ENCODE measurements at regions not wholly inside any gene's neighbourhood (a gene's known extent, or its start where the extent isn't known, plus 50 kb on each side); places are given as distances from the start of the nearest gene placed in this dataset.

GRCh38 chr7:115153769-115154477 lies 232.0 kb downstream of the MDFIC start:
- Histone ChIP-seq H3K36me3 (ENCODE audit: control insufficient read depth, insufficient read depth, low read length) (no peaks in the 10 kb centered on the region), H3K27me3 (ENCODE audit: control insufficient read depth, insufficient read depth, low read length) (no peaks in the 10 kb centered on the region), H3K4me3 (ENCODE audit: low read depth, low read length) (no peak overlapping the region)
- DNase-seq (ENCODE audit: low read depth): no peak
- TF ChIP-seq CTCF (IDR thresholded peaks at IDR 0.05; ENCODE audit: insufficient read depth, low read length, poor library complexity, severe bottlenecking): no peak

GRCh38 chr7:115153176-115153575 lies 231.3 kb downstream of the MDFIC start:
- no peak for TF ChIP-seq CTCF (IDR thresholded peaks at IDR 0.05; ENCODE audit: insufficient read depth, low read length, poor library complexity, severe bottlenecking)
- no peak for DNase-seq (ENCODE audit: low read depth)

DNA sequence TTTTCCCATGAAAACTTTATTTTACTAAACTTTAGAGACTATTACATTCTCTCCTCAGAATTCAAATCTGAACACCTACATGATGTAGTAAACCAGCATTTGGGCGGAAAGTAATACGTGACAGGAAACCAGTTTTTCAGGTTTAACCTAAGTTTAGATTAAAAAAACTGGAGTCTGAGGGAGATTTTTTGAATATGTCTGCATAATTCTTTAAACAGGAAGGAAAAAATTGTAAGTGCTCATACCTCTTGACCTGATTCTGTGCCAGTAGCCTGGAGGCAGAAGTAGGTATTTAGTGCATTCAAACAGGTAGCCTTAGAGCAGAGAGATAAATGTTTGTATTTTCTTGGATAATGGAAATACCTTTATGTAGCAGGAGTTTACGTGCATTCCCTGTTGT lies 224.3 kb downstream of the MDFIC start:
- DNase-seq (ENCODE audit: low read depth): peak; percentile 5
- no peaks in the 10 kb centered on the region for H3K27me3 ChIP-seq (ENCODE audit: control insufficient read depth, insufficient read depth, low read length)
- H3K36me3 ChIP-seq (ENCODE audit: control insufficient read depth, insufficient read depth, low read length): no peaks in the 10 kb centered on the region
- no peak for TF ChIP-seq CTCF (IDR thresholded peaks at IDR 0.05; ENCODE audit: insufficient read depth, low read length, poor library complexity, severe bottlenecking)
- no peak overlapping the region for H3K4me3 ChIP-seq (ENCODE audit: low read depth, low read length)

More at GRCh38 chr7:115153176-115153575, 231.3 kb downstream of the MDFIC start:
- Histone ChIP-seq H3K36me3 (ENCODE audit: control insufficient read depth, insufficient read depth, low read length) (no peaks in the 10 kb centered on the region), H3K4me3 (ENCODE audit: low read depth, low read length) (no peak overlapping the region), H3K27me3 (ENCODE audit: control insufficient read depth, insufficient read depth, low read length) (no peaks in the 10 kb centered on the region)

GRCh38 chr7:115145512-115145911 lies 223.6 kb downstream of the MDFIC start:
- H3K4me3 ChIP-seq (ENCODE audit: low read depth, low read length): no peak overlapping the region
- no peaks in the 10 kb centered on the region for H3K27me3 ChIP-seq (ENCODE audit: control insufficient read depth, insufficient read depth, low read length)
- no peak for DNase-seq (ENCODE audit: low read depth)
- no peak for TF ChIP-seq CTCF (IDR thresholded peaks at IDR 0.05; ENCODE audit: insufficient read depth, low read length, poor library complexity, severe bottlenecking)
- no peaks in the 10 kb centered on the region for H3K36me3 ChIP-seq (ENCODE audit: control insufficient read depth, insufficient read depth, low read length)

DNA sequence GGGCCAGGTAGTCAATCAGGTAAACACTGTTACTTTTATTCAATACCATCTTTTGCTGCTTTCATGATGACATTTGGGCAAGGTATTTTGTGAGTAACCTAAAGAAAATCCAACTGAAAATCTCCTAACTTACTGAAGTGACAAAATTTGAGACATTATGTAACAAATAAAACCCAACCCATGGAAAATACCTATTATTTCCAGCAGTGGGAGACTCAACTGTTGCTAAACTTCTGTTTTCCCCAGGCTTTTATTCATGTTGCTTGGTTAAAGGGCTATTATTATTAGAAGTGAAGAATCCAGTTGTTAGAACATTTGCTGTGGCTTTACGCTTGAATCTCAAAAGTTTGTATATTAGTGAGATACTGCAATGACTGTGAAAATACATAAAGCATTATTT lies 215.9 kb downstream of the MDFIC start:
- TF ChIP-seq CTCF (IDR thresholded peaks at IDR 0.05; ENCODE audit: insufficient read depth, low read length, poor library complexity, severe bottlenecking): no peak
- no peak for DNase-seq (ENCODE audit: low read depth)
- H3K4me3 ChIP-seq (ENCODE audit: low read depth, low read length): no peak overlapping the region
- H3K36me3 ChIP-seq (ENCODE audit: control insufficient read depth, insufficient read depth, low read length): no peaks in the 10 kb centered on the region
- no peaks in the 10 kb centered on the region for H3K27me3 ChIP-seq (ENCODE audit: control insufficient read depth, insufficient read depth, low read length)
